ENCODE measurements at regions not wholly inside any gene's neighbourhood (a gene's known extent, or its start where the extent isn't known, plus 50 kb on each side); places are given as distances from the start of the nearest gene placed in this dataset.
"Not testable (repeated sequence)": the region's sequence is repeated elsewhere in the genome, so short reads cannot be mapped to it uniquely, and the experiment has no call there.

DNA sequence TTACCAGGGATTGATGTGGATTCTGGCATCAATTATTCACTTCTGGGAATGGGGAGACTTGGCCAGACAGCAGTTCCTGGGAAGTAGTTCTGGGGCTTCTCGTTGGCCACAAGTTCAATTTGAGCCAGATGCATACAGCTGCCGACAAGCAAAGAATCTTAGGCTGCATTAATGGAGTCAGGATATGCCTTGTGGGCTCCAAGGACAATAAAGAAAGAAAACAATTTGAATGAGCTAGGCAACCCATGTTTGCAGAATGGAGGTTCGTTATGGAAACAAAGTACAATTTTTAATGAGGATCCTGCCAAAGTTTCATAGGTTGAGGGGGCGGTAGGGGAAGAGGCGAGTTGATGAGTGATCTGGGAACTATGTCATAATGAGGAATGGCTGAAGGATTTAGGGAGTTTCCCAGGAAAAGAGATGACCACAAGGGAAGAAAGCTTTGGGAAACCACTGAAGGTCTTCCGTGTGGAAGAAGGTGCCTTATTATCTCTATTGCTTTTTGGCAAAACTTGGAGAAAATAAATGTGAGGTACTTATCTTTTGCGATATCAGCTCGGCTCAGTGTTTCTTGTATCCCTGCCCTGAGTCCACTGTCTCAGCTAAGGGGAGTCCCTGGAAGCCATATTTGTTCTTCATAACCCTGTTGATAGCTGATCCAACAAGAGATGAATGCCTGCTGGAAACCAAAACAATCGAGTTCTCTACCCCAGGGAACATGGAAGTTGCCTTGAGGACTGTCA lies 181.0 kb upstream of the ZNF217 start:
- Histone ChIP-seq H3K9me3 (ENCODE audit: low read depth) (no peaks in the 10 kb centered on the region), H3K4me1 (ENCODE audit: low read depth) (no peaks in the 10 kb centered on the region), H3K36me3 (no peaks in the 10 kb centered on the region), H3K27ac (no peak overlapping the region), H3K4me3 (no peak overlapping the region), H3K27me3 (no peaks in the 10 kb centered on the region)
- TF ChIP-seq, protein P1, sequence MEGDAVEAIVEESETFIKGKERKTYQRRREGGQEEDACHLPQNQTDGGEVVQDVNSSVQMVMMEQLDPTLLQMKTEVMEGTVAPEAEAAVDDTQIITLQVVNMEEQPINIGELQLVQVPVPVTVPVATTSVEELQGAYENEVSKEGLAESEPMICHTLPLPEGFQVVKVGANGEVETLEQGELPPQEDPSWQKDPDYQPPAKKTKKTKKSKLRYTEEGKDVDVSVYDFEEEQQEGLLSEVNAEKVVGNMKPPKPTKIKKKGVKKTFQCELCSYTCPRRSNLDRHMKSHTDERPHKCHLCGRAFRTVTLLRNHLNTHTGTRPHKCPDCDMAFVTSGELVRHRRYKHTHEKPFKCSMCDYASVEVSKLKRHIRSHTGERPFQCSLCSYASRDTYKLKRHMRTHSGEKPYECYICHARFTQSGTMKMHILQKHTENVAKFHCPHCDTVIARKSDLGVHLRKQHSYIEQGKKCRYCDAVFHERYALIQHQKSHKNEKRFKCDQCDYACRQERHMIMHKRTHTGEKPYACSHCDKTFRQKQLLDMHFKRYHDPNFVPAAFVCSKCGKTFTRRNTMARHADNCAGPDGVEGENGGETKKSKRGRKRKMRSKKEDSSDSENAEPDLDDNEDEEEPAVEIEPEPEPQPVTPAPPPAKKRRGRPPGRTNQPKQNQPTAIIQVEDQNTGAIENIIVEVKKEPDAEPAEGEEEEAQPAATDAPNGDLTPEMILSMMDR (IDR thresholded peaks at IDR 0.05; ENCODE audit: low read depth, low read length) = no peak
- DNase-seq (ENCODE audit: low read depth in 1 of 2, low spot score in 1 of 2) = peak in 1 of 2 donors; percentile 85

GRCh38 chr20:53773792-53774401 lies 180.3 kb upstream of the ZNF217 start:
- H3K9me3 ChIP-seq (ENCODE audit: low read depth) = no peaks in the 10 kb centered on the region
- TF ChIP-seq, protein P1 (IDR thresholded peaks at IDR 0.05; ENCODE audit: low read depth, low read length) = no peak
- H3K4me3 ChIP-seq = no peak overlapping the region
- H3K36me3 ChIP-seq = no peaks in the 10 kb centered on the region
- H3K4me1 ChIP-seq (ENCODE audit: low read depth) = no peaks in the 10 kb centered on the region
- peak in 1 of 2 donors; percentile 88 for DNase-seq (ENCODE audit: low read depth in 1 of 2, low spot score in 1 of 2)
- H3K27ac ChIP-seq = no peak overlapping the region
- no peaks in the 10 kb centered on the region for H3K27me3 ChIP-seq

GRCh38 chr20:53773066-53773791 lies 179.6 kb upstream of the ZNF217 start:
- not testable (repeated sequence) for H3K27me3 ChIP-seq; H3K9me3 ChIP-seq (ENCODE audit: low read depth); H3K4me3 ChIP-seq; H3K27ac ChIP-seq; H3K36me3 ChIP-seq; H3K4me1 ChIP-seq (ENCODE audit: low read depth); DNase-seq (ENCODE audit: low read depth in 1 of 2, low spot score in 1 of 2)

GRCh38 chr20:53769041-53769440 lies 175.4 kb upstream of the ZNF217 start:
- Histone ChIP-seq H3K4me1 (ENCODE audit: low read depth) (no peaks in the 10 kb centered on the region), H3K4me3 (no peak overlapping the region), H3K9me3 (ENCODE audit: low read depth) (no peaks in the 10 kb centered on the region), H3K36me3 (no peaks in the 10 kb centered on the region), H3K27ac (no peak overlapping the region), H3K27me3 (no peaks in the 10 kb centered on the region)
- TF ChIP-seq, protein P1 (IDR thresholded peaks at IDR 0.05; ENCODE audit: low read depth, low read length) = no peak
- peak in 1 of 2 donors; percentile 19 for DNase-seq (ENCODE audit: low read depth in 1 of 2, low spot score in 1 of 2)

- Histone ChIP-seq H3K9me3 (ENCODE audit: low read depth) (no peaks in the 10 kb centered on the region), H3K27me3 (no peaks in the 10 kb centered on the region), H3K36me3 (no peaks in the 10 kb centered on the region), H3K4me1 (ENCODE audit: low read depth) (no peaks in the 10 kb centered on the region), H3K27ac (no peak overlapping the region), H3K4me3 (no peak overlapping the region)
- DNase-seq (ENCODE audit: low read depth in 1 of 2, low spot score in 1 of 2) = no peak
- TF ChIP-seq, protein P1 (IDR thresholded peaks at IDR 0.05; ENCODE audit: low read depth, low read length) = no peak
Measured at GRCh38 chr20:53768329-53768728, 174.7 kb upstream of the ZNF217 start.
